ENCODE measurements at regions not wholly inside any gene's neighbourhood (a gene's known extent, or its start where the extent isn't known, plus 50 kb on each side); places are given as distances from the start of the nearest gene placed in this dataset.
"Not testable (repeated sequence)": the region's sequence is repeated elsewhere in the genome, so short reads cannot be mapped to it uniquely, and the experiment has no call there.

- no peak for DNase-seq
Measured at GRCh38 chr6:9795880-9796279, 619.0 kb downstream of the TFAP2A start.

- no peak for DNase-seq
Measured at GRCh38 chr6:9789201-9789600, 625.7 kb downstream of the TFAP2A start.

- no peak for DNase-seq
Measured at GRCh38 chr6:9784786-9785185, 630.1 kb downstream of the TFAP2A start.

GRCh38 chr6:9783567-9783966, 631.3 kb downstream of the TFAP2A start:
- no peak for DNase-seq

- DNase-seq = no peak
Measured at GRCh38 chr6:9766240-9766915, 648.5 kb downstream of the TFAP2A start.

GRCh38 chr6:9761220-9761619, 653.7 kb downstream of the TFAP2A start:
- no peak for DNase-seq

- no peak for DNase-seq
Measured at GRCh38 chr6:9754515-9754914, 660.4 kb downstream of the TFAP2A start.

- DNase-seq = no peak
Measured at GRCh38 chr6:9745966-9746365, 668.9 kb downstream of the TFAP2A start.

- DNase-seq = no peak
Measured at GRCh38 chr6:9745476-9745875, 669.4 kb downstream of the TFAP2A start.

GRCh38 chr6:9744119-9744518, 670.8 kb downstream of the TFAP2A start:
- DNase-seq = no peak

GRCh38 chr6:9732056-9732455, 682.8 kb downstream of the TFAP2A start:
- DNase-seq = no peak

GRCh38 chr6:9725776-9726175, 689.1 kb downstream of the TFAP2A start:
- not testable (repeated sequence) for DNase-seq

GRCh38 chr6:9717568-9717967, 697.3 kb downstream of the TFAP2A start:
- DNase-seq = no peak

- no peak for DNase-seq
Measured at GRCh38 chr6:9711365-9711764, 703.5 kb downstream of the TFAP2A start.

GRCh38 chr6:9710574-9710973, 704.3 kb downstream of the TFAP2A start:
- DNase-seq = no peak

GRCh38 chr6:9708600-9708999, 706.3 kb downstream of the TFAP2A start:
- no peak for DNase-seq

GRCh38 chr6:9704989-9705388, 709.9 kb downstream of the TFAP2A start:
- no peak for DNase-seq

GRCh38 chr6:9702914-9703313, 712.0 kb downstream of the TFAP2A start:
- DNase-seq = no peak

GRCh38 chr6:9699888-9700287, 715.0 kb downstream of the TFAP2A start:
- DNase-seq = no peak

GRCh38 chr6:9697263-9697931, 717.5 kb downstream of the TFAP2A start:
- DNase-seq = no peak

- DNase-seq = no peak
Measured at GRCh38 chr6:9690388-9690787, 724.5 kb downstream of the TFAP2A start.

GRCh38 chr6:9680727-9681126, 734.1 kb downstream of the TFAP2A start:
- DNase-seq = not testable (repeated sequence)

GRCh38 chr6:9675122-9675521, 739.8 kb downstream of the TFAP2A start:
- DNase-seq = no peak

GRCh38 chr6:9659848-9660247, 755.0 kb downstream of the TFAP2A start:
- no peak for DNase-seq

- no peak for DNase-seq
Measured at GRCh38 chr6:9657994-9658393, 756.9 kb downstream of the TFAP2A start.
